H9 (cell line): ENCODE measurements at regions not wholly inside any gene's neighbourhood (a gene's known extent, or its start where the extent isn't known, plus 50 kb on each side); places are given as distances from the start of the nearest gene placed in this dataset.

ENCODE experiments used
- DNase-seq: peaks from one replicate; pipeline ENCODE4 v3.0.0-alpha.2; 2017
- H2AFZ ChIP-seq: one replicate; pipeline ENCODE4 v1.6.1; 2013; ENCODE audit warnings: mild to moderate bottlenecking, low read length, control low read depth, moderate library complexity
- H2AK5ac ChIP-seq: 2 replicates; pipeline ENCODE4 v1.6.1; 2013; ENCODE audit warnings: low read length, control low read depth, mixed read lengths; ENCODE audit not compliant: insufficient read length
- H2BK120ac ChIP-seq: one replicate; pipeline ENCODE4 v1.6.1; 2013; ENCODE audit warnings: low read depth, mild to moderate bottlenecking, low read length, control low read depth, inconsistent platforms; ENCODE audit not compliant: poor library complexity, severe bottlenecking
- H2BK12ac ChIP-seq: 2 replicates; pipeline ENCODE4 v1.6.1; 2013; ENCODE audit warnings: low read length, control low read depth, mixed read lengths, low read depth; ENCODE audit not compliant: insufficient read length
- H2BK15ac ChIP-seq: 2 replicates; pipeline ENCODE4 v1.6.1; 2013; ENCODE audit warnings: low read depth, low read length, control low read depth
- H2BK20ac ChIP-seq: one replicate; pipeline ENCODE4 v1.6.1; 2013; ENCODE audit warnings: low read depth, mild to moderate bottlenecking, low read length, control low read depth, inconsistent platforms; ENCODE audit not compliant: poor library complexity, severe bottlenecking
- H2BK5ac ChIP-seq: 2 replicates; pipeline ENCODE4 v1.6.1; 2013; ENCODE audit warnings: low read length, control low read depth, mixed read lengths; ENCODE audit not compliant: insufficient read length
- H3K14ac ChIP-seq: 2 replicates; pipeline ENCODE4 v1.6.1; 2013; ENCODE audit warnings: low read length, control low read depth; ENCODE audit not compliant: insufficient read depth
- H3K18ac ChIP-seq: 2 replicates; pipeline ENCODE4 v1.6.1; 2013; ENCODE audit warnings: low read depth, mild to moderate bottlenecking, mixed read lengths, low read length, control low read depth; ENCODE audit not compliant: insufficient read length
- H3K23ac ChIP-seq: 2 replicates; pipeline ENCODE4 v1.6.1; 2013; ENCODE audit warnings: low read length, control low read depth, mixed read lengths, low read depth; ENCODE audit not compliant: insufficient read length
- H3K23me2 ChIP-seq: 2 replicates; pipeline ENCODE4 v1.6.1; 2013; ENCODE audit warnings: low read depth, mild to moderate bottlenecking, mixed read lengths, low read length, control low read depth; ENCODE audit not compliant: insufficient read length, poor library complexity, severe bottlenecking
- H3K27ac ChIP-seq: 2 replicates; pipeline ENCODE4 v1.5.1; 2013; ENCODE audit warnings: low read length, control low read depth, mixed read lengths, low read depth; ENCODE audit not compliant: insufficient read length
- H3K27me3 ChIP-seq: 2 replicates; pipeline ENCODE4 v1.6.1; 2013; ENCODE audit warnings: low read length, control low read depth, inconsistent platforms; ENCODE audit not compliant: insufficient read depth
- H3K4ac ChIP-seq: 2 replicates; pipeline ENCODE4 v1.6.1; 2013; ENCODE audit warnings: low read depth, mild to moderate bottlenecking, control low read depth, inconsistent platforms, low read length, moderate library complexity
- H3K4me1 ChIP-seq: 2 replicates; pipeline ENCODE4 v1.6.1; 2013; ENCODE audit warnings: low read length, control low read depth, inconsistent platforms; ENCODE audit not compliant: insufficient read depth
- H3K4me2 ChIP-seq: 2 replicates; pipeline ENCODE4 v1.6.1; 2013; ENCODE audit warnings: low read length, control low read depth, mixed read lengths; ENCODE audit not compliant: insufficient read length, insufficient read depth
- H3K56ac ChIP-seq: 2 replicates; pipeline ENCODE4 v1.6.1; 2013; ENCODE audit warnings: low read depth, mild to moderate bottlenecking, mixed read lengths, low read length, control low read depth; ENCODE audit not compliant: insufficient read length
- H3K79me1 ChIP-seq: 2 replicates; pipeline ENCODE4 v1.6.1; 2013; ENCODE audit warnings: low read depth, mild to moderate bottlenecking, moderate library complexity, low read length, control low read depth, inconsistent platforms; ENCODE audit not compliant: insufficient read depth, poor library complexity, severe bottlenecking
- H3K79me2 ChIP-seq: 2 replicates; pipeline ENCODE4 v1.6.1; 2013; ENCODE audit warnings: low read length, control low read depth, inconsistent platforms; ENCODE audit not compliant: insufficient read depth
- H3K9ac ChIP-seq: 2 replicates; pipeline ENCODE4 v1.6.1; 2013; ENCODE audit warnings: low read length, control low read depth, mixed read lengths; ENCODE audit not compliant: insufficient read length; ENCODE audit errors: extremely low read depth
- H3K9me3 ChIP-seq: one replicate; pipeline ENCODE4 v1.6.1; 2013; ENCODE audit warnings: low read depth, low read length, inconsistent platforms; ENCODE audit not compliant: control insufficient read depth
- H3T11ph ChIP-seq: one replicate; pipeline ENCODE4 v1.6.1; 2013; ENCODE audit warnings: mild to moderate bottlenecking, low read length, control low read depth, inconsistent platforms
- H4K20me1 ChIP-seq: one replicate; pipeline ENCODE4 v1.6.1; 2013; ENCODE audit not compliant: control insufficient read depth, insufficient read length, insufficient read depth
- H4K5ac ChIP-seq: 2 replicates; pipeline ENCODE4 v1.6.1; 2013; ENCODE audit warnings: low read depth, mild to moderate bottlenecking, mixed read lengths, low read length, control low read depth; ENCODE audit not compliant: insufficient read length
- H4K8ac ChIP-seq: replicated peaks from 2 replicates; pipeline ENCODE4 v1.6.1; 2013; ENCODE audit warnings: low read length, control low read depth, mixed read lengths, low read depth; ENCODE audit not compliant: insufficient read length
- H4K91ac ChIP-seq: 2 replicates; pipeline ENCODE4 v1.6.1; 2013; ENCODE audit warnings: low read depth, mild to moderate bottlenecking, moderate library complexity, mixed read lengths, low read length, control low read depth; ENCODE audit not compliant: insufficient read length
- H3K27ac Mint-ChIP-seq, 3 experiments: 2 replicates in 2 of 3; 3 replicates in 1 of 3; pipeline ENCODE4 v1.8.0; 2020 to 2021; ENCODE audit warnings: mixed read lengths in 3 of 3, mild to moderate bottlenecking in 1 of 3, moderate library complexity in 1 of 3
- H3K27me3 Mint-ChIP-seq: 2 replicates; pipeline ENCODE4 v1.8.0; 2021; ENCODE audit warnings: low read depth, mild to moderate bottlenecking, moderate library complexity, mixed read lengths
- H3K36me3 Mint-ChIP-seq, 3 experiments: 2 replicates in 2 of 3; 3 replicates in 1 of 3; pipeline ENCODE4 v1.8.0; 2020 to 2021; ENCODE audit warnings: low read depth in 3 of 3, mixed read lengths in 3 of 3; ENCODE audit not compliant: insufficient read depth in 1 of 3
- H3K4me1 Mint-ChIP-seq, 2 experiments: 2 replicates each; pipeline ENCODE4 v1.8.0; 2020; ENCODE audit warnings: mixed read lengths in 2 of 2
- H3K4me3 Mint-ChIP-seq, 2 experiments: 2 replicates in 1 of 2; 3 replicates in 1 of 2; pipeline ENCODE4 v1.8.0; 2020 to 2021; ENCODE audit warnings: mild to moderate bottlenecking in 2 of 2, mixed read lengths in 2 of 2, moderate library complexity in 1 of 2
- H3K9me3 Mint-ChIP-seq, 2 experiments: 2 replicates in 1 of 2; 3 replicates in 1 of 2; pipeline ENCODE4 v1.8.0; 2020; ENCODE audit warnings: mild to moderate bottlenecking in 2 of 2, mixed read lengths in 2 of 2, moderate library complexity in 1 of 2
- CTCF ChIP-seq: fragments of 200-600 bp; sonication (generic); conservative IDR thresholded peaks from 3 replicates; pipeline ENCODE4 v1.8.0; 2021; ENCODE audit warnings: antibody characterized with exemption, mild to moderate bottlenecking
- WGBS: extraction: QIAGEN DNeasy Blood & Tissue Kit; methylation state at CpG from one replicate; pipeline ENCODE4 v1.1.7; 2013; ENCODE audit warnings: missing lambda C conversion rate, low lambda C conversion rate, mixed read lengths; ENCODE audit not compliant: insufficient read length; ENCODE audit errors: extremely low coverage; 5-methylcytosine and 5-hydroxymethylcytosine counted together

GRCh38 chr1:58900396-58900795 lies 116.5 kb upstream of the JUN start:
- Histone ChIP-seq H2BK12ac (no peak overlapping the region), H2AK5ac (no peak overlapping the region), H3K79me2 (no peaks in the 10 kb centered on the region), H3K23me2 (peaks cover 5% of the 10 kb centered on the region), H3K9ac (no peak overlapping the region), H2BK120ac (no peak overlapping the region), H3K4ac (no peak overlapping the region), H3K4me1 (peaks cover 5% of the 10 kb centered on the region; the same call in 1 of the 2 replicates), H4K5ac (no peak overlapping the region), H4K20me1 (no peaks in the 10 kb centered on the region), H3K56ac (no peak overlapping the region), H3K23ac (no peak overlapping the region), H2AFZ (no peak overlapping the region), H3K18ac (no peak overlapping the region), H2BK5ac (no peak overlapping the region), H3K27me3 (no peaks in the 10 kb centered on the region), H3K27ac (no peak overlapping the region), H2BK20ac (no peak overlapping the region), H3K14ac (no peak overlapping the region), H2BK15ac (no peak overlapping the region), H3K9me3 (no peaks in the 10 kb centered on the region), H3K4me2 (no peak overlapping the region), H4K91ac (no peak overlapping the region), H4K8ac (no peak overlapping the region), H3T11ph (no peak overlapping the region), H3K79me1 (no peaks in the 10 kb centered on the region)
- no peak for TF ChIP-seq CTCF
- Mint-ChIP-seq H3K4me1 (peaks cover 22 to 34% of the 10 kb centered on the region in 2 experiments), H3K36me3 (no peaks in the 10 kb centered on the region), H3K9me3 (no peaks in the 10 kb centered on the region), H3K27me3 (peaks cover 12% of the 10 kb centered on the region), H3K27ac (no peak overlapping the region), H3K4me3 (no peak overlapping the region)
- WGBS: no CpG with 5 or more reads among the region's 3 CpGs
- no peak for DNase-seq
